K562 (cell line): ENCODE measurements at regions not wholly inside any gene's neighbourhood (a gene's known extent, or its start where the extent isn't known, plus 50 kb on each side); places are given as distances from the start of the nearest gene placed in this dataset.

Experiments
- ATAC-seq: fragments of 200-7000 bp; cut with Tn5 transposase; 3 replicates; pipeline ENCODE4 v1.9.1; 2020; ENCODE audit warnings: moderate library complexity
- BruUV-seq: library from RNA; stranded (reverse); fragments of 400-500 nt; replicated peaks from 2 replicates; lab custom pipeline; 2021; lab: Mats Ljungman, UMichigan
- CTCF ChIA-PET: fragments of 300-600 bp; formaldehyde crosslinking; extraction: SDS; loops from one replicate; lab custom pipeline; 2021; ENCODE audit warnings: low intra/inter-chr PET ratio; lab: Yijun Ruan, JAX
- POLR2A ChIA-PET: fragments of 300-600, 350-650 bp; sonication (Branson Sonifier 250); formaldehyde crosslinking; extraction: SDS; loops from one replicate; lab custom pipeline; 2021; ENCODE audit warnings: antibody characterized with exemption, inconsistent platforms; lab: Yijun Ruan, JAX
- DNase-seq, 4 experiments: peaks; one replicate each; pipeline versions ENCODE4 v3.0.0 to v3.0.0-alpha.2; 2011 to 2018; ENCODE audit warnings: low spot score in 3 of 4, mixed read lengths in 3 of 4; ENCODE audit errors: extremely low read depth in 1 of 4
- FAIRE-seq: peaks from 2 replicates; lab custom pipeline; 2011; peaks lifted over from hg19 to GRCh38; lab: Jason Lieb, UNC
- H2AFZ ChIP-seq: 2 replicates; pipeline ENCODE4 v1.6.0; 2011; ENCODE audit warnings: low read depth, low read length, control low read depth, inconsistent platforms
- H3K27ac ChIP-seq: fragments of 200-600 bp; 3 replicates; pipeline ENCODE4 v1.8.0; 2011; ENCODE audit warnings: low read depth, mild to moderate bottlenecking, control low read depth, inconsistent platforms, low read length, moderate library complexity, mixed read lengths; ENCODE audit errors: extremely low read depth
- H3K27me3 ChIP-seq, 2 experiments: fragments of 300-600 bp in 1 of 2; 2 replicates in 1 of 2; 3 replicates in 1 of 2; pipeline versions ENCODE4 v1.6.0 to v1.8.0; 2011; ENCODE audit warnings: inconsistent platforms in 2 of 2, low read length in 2 of 2, mild to moderate bottlenecking in 1 of 2, mixed read lengths in 1 of 2, moderate library complexity in 1 of 2; ENCODE audit not compliant: control insufficient read depth in 2 of 2, insufficient read depth in 2 of 2
- H3K36me3 ChIP-seq: fragments of 300-600 bp; 3 replicates; pipeline ENCODE4 v1.8.0; 2011; ENCODE audit warnings: mild to moderate bottlenecking, low read length, inconsistent platforms; ENCODE audit not compliant: control insufficient read depth, insufficient read depth
- H3K4me1 ChIP-seq, 2 experiments: fragments of 200-600 bp in 1 of 2; replicated peaks in 1 of 2; 2 replicates in 1 of 2; 3 replicates in 1 of 2; pipeline versions ENCODE4 v1.5.1 to v1.8.0; 2011; ENCODE audit warnings: inconsistent platforms in 2 of 2, low read length in 2 of 2, mild to moderate bottlenecking in 1 of 2, mixed read lengths in 1 of 2, moderate library complexity in 1 of 2; ENCODE audit not compliant: control insufficient read depth in 2 of 2, insufficient read depth in 2 of 2
- H3K4me2 ChIP-seq: 2 replicates; pipeline ENCODE4 v1.6.1; 2011; ENCODE audit warnings: low read length, control low read depth, inconsistent platforms, mixed read lengths; ENCODE audit not compliant: insufficient read depth
- H3K4me3 ChIP-seq: fragments of 200-600 bp; sonication (generic), shearing (Covaris generic); 2 replicates; pipeline ENCODE4 v1.5.1; 2016; ENCODE audit warnings: control low read depth, inconsistent platforms
- H3K79me2 ChIP-seq: fragments of 200-600 bp; 3 replicates; pipeline ENCODE4 v1.8.0; 2011; ENCODE audit warnings: low read length, inconsistent platforms; ENCODE audit not compliant: control insufficient read depth, insufficient read depth
- H3K9ac ChIP-seq, 2 experiments: 2 replicates each; pipeline versions ENCODE4 v1.6.0 to v1.6.1; 2011; ENCODE audit warnings: low read depth in 2 of 2, low read length in 2 of 2, control low read depth in 1 of 2, inconsistent platforms in 1 of 2, mild to moderate bottlenecking in 1 of 2, mixed read lengths in 1 of 2; ENCODE audit not compliant: insufficient read depth in 1 of 2
- H3K9me1 ChIP-seq: one replicate; pipeline ENCODE4 v1.6.0; 2011; ENCODE audit warnings: inconsistent platforms, mild to moderate bottlenecking, low read length, moderate library complexity; ENCODE audit not compliant: control insufficient read depth, insufficient read depth
- H3K9me3 ChIP-seq: replicated peaks from 2 replicates; pipeline ENCODE4 v1.5.1; 2011; ENCODE audit warnings: low read depth, low read length, inconsistent platforms; ENCODE audit not compliant: control insufficient read depth, insufficient read depth
- H4K20me1 ChIP-seq: replicated peaks from 2 replicates; pipeline ENCODE4 v1.6.1; 2011; ENCODE audit warnings: low read length, inconsistent platforms, mixed read lengths; ENCODE audit not compliant: control insufficient read depth, insufficient read depth
- ESRRB ChIP-seq: fragments of 250-450 bp; sonication (Bioruptor Pico); IDR thresholded peaks from 2 replicates; pipeline ENCODE4 v1.5.0; 2020; ENCODE audit warnings: mild to moderate bottlenecking, moderate library complexity, borderline replicate concordance
- HSF4 ChIP-seq: fragments of 250-450 bp; sonication (Bioruptor Pico); IDR thresholded peaks from 2 replicates; pipeline ENCODE4 v2.1.2; 2022; ENCODE audit warnings: mild to moderate bottlenecking, moderate library complexity, borderline replicate concordance
- MCM2 ChIP-seq: fragments of 450-650 bp; IDR thresholded peaks from 2 replicates; pipeline ENCODE4 v1.6.1; 2017; ENCODE audit warnings: low read depth, mild to moderate bottlenecking
- TRIM28 ChIP-seq: fragments of 450-650 bp; IDR thresholded peaks from 2 replicates; pipeline ENCODE4 v1.6.1; 2017
- ZNF280B ChIP-seq: fragments of 250-450 bp; sonication (Bioruptor Pico); IDR thresholded peaks from 2 replicates; pipeline ENCODE4 v1.5.1; 2021; ENCODE audit warnings: mild to moderate bottlenecking
- WGBS: fragments of 100-300 bp; shearing (Covaris generic); methylation state at CpG from one replicate; pipeline ENCODE4 v1.1.6; 2016; ENCODE audit warnings: low coverage, mixed read lengths; ENCODE audit not compliant: insufficient coverage; ENCODE audit errors: missing lambda C conversion rate; 5-methylcytosine and 5-hydroxymethylcytosine counted together
- in situ Hi-C: fragments of 300-500 bp; cut with MboI; formaldehyde crosslinking; loops from 4 replicates; pipeline ENCODE4 v1.15.0; 2018; ENCODE audit warnings: inconsistent platforms, mixed read lengths
- intact Hi-C: fragments of 100-400 bp; cut with micrococcal nuclease; formaldehyde crosslinking; loops from 2 replicates; pipeline ENCODE4 v1.14.2; 2022

- Histone ChIP-seq H4K20me1 (no peaks in the 10 kb centered on the region), H3K9me3 (no peaks in the 10 kb centered on the region), H3K9ac (no peak overlapping the region), H3K79me2 (no peaks in the 10 kb centered on the region), H2AFZ (no peak overlapping the region), H3K4me2 (no peak overlapping the region), H3K4me3 (no peak overlapping the region), H3K36me3 (no peaks in the 10 kb centered on the region), H3K4me1 (no peaks in the 10 kb centered on the region), H3K27ac (no peak overlapping the region), H3K27me3 (no peaks in the 10 kb centered on the region), H3K9me1 (no peaks in the 10 kb centered on the region)
- no peak for TF ChIP-seq MCM2
- no peak for TF ChIP-seq ZNF280B (CRISPR knock-in tag)
- TF ChIP-seq ESRRB (CRISPR knock-in tag), result no peak
- no peak for TF ChIP-seq HSF4 (CRISPR knock-in tag)
- TF ChIP-seq TRIM28, result no peak
- no peak for DNase-seq
- no peak for ATAC-seq
- no peak for FAIRE-seq
- CTCF ChIA-PET, result no interaction called here
- intact Hi-C loops, result no loop called here
- WGBS, result 6% methylated on average over 6 of the region's 6 CpGs
- in situ Hi-C loops, result no loop called here
- POLR2A ChIA-PET, result no interaction called here
- no TSS peak for BruUV-seq
Measured at GRCh38 chr10:33523236-33523792, 188.8 kb upstream of the NRP1 start.
